H9 (cell line): ENCODE measurements at regions not wholly inside any gene's neighbourhood (a gene's known extent, or its start where the extent isn't known, plus 50 kb on each side); places are given as distances from the start of the nearest gene placed in this dataset.

Source experiments
- DNase-seq: peaks from one replicate; pipeline ENCODE4 v3.0.0-alpha.2; 2017
- H2AFZ ChIP-seq: one replicate; pipeline ENCODE4 v1.6.1; 2013; ENCODE audit warnings: mild to moderate bottlenecking, low read length, control low read depth, moderate library complexity
- H2AK5ac ChIP-seq: 2 replicates; pipeline ENCODE4 v1.6.1; 2013; ENCODE audit warnings: low read length, control low read depth, mixed read lengths; ENCODE audit not compliant: insufficient read length
- H2BK120ac ChIP-seq: one replicate; pipeline ENCODE4 v1.6.1; 2013; ENCODE audit warnings: low read depth, mild to moderate bottlenecking, low read length, control low read depth, inconsistent platforms; ENCODE audit not compliant: poor library complexity, severe bottlenecking
- H2BK12ac ChIP-seq: 2 replicates; pipeline ENCODE4 v1.6.1; 2013; ENCODE audit warnings: low read length, control low read depth, mixed read lengths, low read depth; ENCODE audit not compliant: insufficient read length
- H2BK15ac ChIP-seq: 2 replicates; pipeline ENCODE4 v1.6.1; 2013; ENCODE audit warnings: low read depth, low read length, control low read depth
- H2BK20ac ChIP-seq: one replicate; pipeline ENCODE4 v1.6.1; 2013; ENCODE audit warnings: low read depth, mild to moderate bottlenecking, low read length, control low read depth, inconsistent platforms; ENCODE audit not compliant: poor library complexity, severe bottlenecking
- H2BK5ac ChIP-seq: 2 replicates; pipeline ENCODE4 v1.6.1; 2013; ENCODE audit warnings: low read length, control low read depth, mixed read lengths; ENCODE audit not compliant: insufficient read length
- H3K14ac ChIP-seq: 2 replicates; pipeline ENCODE4 v1.6.1; 2013; ENCODE audit warnings: low read length, control low read depth; ENCODE audit not compliant: insufficient read depth
- H3K18ac ChIP-seq: 2 replicates; pipeline ENCODE4 v1.6.1; 2013; ENCODE audit warnings: low read depth, mild to moderate bottlenecking, mixed read lengths, low read length, control low read depth; ENCODE audit not compliant: insufficient read length
- H3K23ac ChIP-seq: 2 replicates; pipeline ENCODE4 v1.6.1; 2013; ENCODE audit warnings: low read length, control low read depth, mixed read lengths, low read depth; ENCODE audit not compliant: insufficient read length
- H3K23me2 ChIP-seq: 2 replicates; pipeline ENCODE4 v1.6.1; 2013; ENCODE audit warnings: low read depth, mild to moderate bottlenecking, mixed read lengths, low read length, control low read depth; ENCODE audit not compliant: insufficient read length, poor library complexity, severe bottlenecking
- H3K27ac ChIP-seq: 2 replicates; pipeline ENCODE4 v1.5.1; 2013; ENCODE audit warnings: low read length, control low read depth, mixed read lengths, low read depth; ENCODE audit not compliant: insufficient read length
- H3K27me3 ChIP-seq: 2 replicates; pipeline ENCODE4 v1.6.1; 2013; ENCODE audit warnings: low read length, control low read depth, inconsistent platforms; ENCODE audit not compliant: insufficient read depth
- H3K4ac ChIP-seq: 2 replicates; pipeline ENCODE4 v1.6.1; 2013; ENCODE audit warnings: low read depth, mild to moderate bottlenecking, control low read depth, inconsistent platforms, low read length, moderate library complexity
- H3K4me1 ChIP-seq: 2 replicates; pipeline ENCODE4 v1.6.1; 2013; ENCODE audit warnings: low read length, control low read depth, inconsistent platforms; ENCODE audit not compliant: insufficient read depth
- H3K4me2 ChIP-seq: 2 replicates; pipeline ENCODE4 v1.6.1; 2013; ENCODE audit warnings: low read length, control low read depth, mixed read lengths; ENCODE audit not compliant: insufficient read length, insufficient read depth
- H3K56ac ChIP-seq: 2 replicates; pipeline ENCODE4 v1.6.1; 2013; ENCODE audit warnings: low read depth, mild to moderate bottlenecking, mixed read lengths, low read length, control low read depth; ENCODE audit not compliant: insufficient read length
- H3K79me1 ChIP-seq: 2 replicates; pipeline ENCODE4 v1.6.1; 2013; ENCODE audit warnings: low read depth, mild to moderate bottlenecking, moderate library complexity, low read length, control low read depth, inconsistent platforms; ENCODE audit not compliant: insufficient read depth, poor library complexity, severe bottlenecking
- H3K79me2 ChIP-seq: 2 replicates; pipeline ENCODE4 v1.6.1; 2013; ENCODE audit warnings: low read length, control low read depth, inconsistent platforms; ENCODE audit not compliant: insufficient read depth
- H3K9ac ChIP-seq: 2 replicates; pipeline ENCODE4 v1.6.1; 2013; ENCODE audit warnings: low read length, control low read depth, mixed read lengths; ENCODE audit not compliant: insufficient read length; ENCODE audit errors: extremely low read depth
- H3K9me3 ChIP-seq: one replicate; pipeline ENCODE4 v1.6.1; 2013; ENCODE audit warnings: low read depth, low read length, inconsistent platforms; ENCODE audit not compliant: control insufficient read depth
- H3T11ph ChIP-seq: one replicate; pipeline ENCODE4 v1.6.1; 2013; ENCODE audit warnings: mild to moderate bottlenecking, low read length, control low read depth, inconsistent platforms
- H4K20me1 ChIP-seq: one replicate; pipeline ENCODE4 v1.6.1; 2013; ENCODE audit not compliant: control insufficient read depth, insufficient read length, insufficient read depth
- H4K5ac ChIP-seq: 2 replicates; pipeline ENCODE4 v1.6.1; 2013; ENCODE audit warnings: low read depth, mild to moderate bottlenecking, mixed read lengths, low read length, control low read depth; ENCODE audit not compliant: insufficient read length
- H4K8ac ChIP-seq: replicated peaks from 2 replicates; pipeline ENCODE4 v1.6.1; 2013; ENCODE audit warnings: low read length, control low read depth, mixed read lengths, low read depth; ENCODE audit not compliant: insufficient read length
- H4K91ac ChIP-seq: 2 replicates; pipeline ENCODE4 v1.6.1; 2013; ENCODE audit warnings: low read depth, mild to moderate bottlenecking, moderate library complexity, mixed read lengths, low read length, control low read depth; ENCODE audit not compliant: insufficient read length
- H3K27ac Mint-ChIP-seq, 3 experiments: 2 replicates in 2 of 3; 3 replicates in 1 of 3; pipeline ENCODE4 v1.8.0; 2020 to 2021; ENCODE audit warnings: mixed read lengths in 3 of 3, mild to moderate bottlenecking in 1 of 3, moderate library complexity in 1 of 3
- H3K27me3 Mint-ChIP-seq: 2 replicates; pipeline ENCODE4 v1.8.0; 2021; ENCODE audit warnings: low read depth, mild to moderate bottlenecking, moderate library complexity, mixed read lengths
- H3K36me3 Mint-ChIP-seq, 3 experiments: 2 replicates in 2 of 3; 3 replicates in 1 of 3; pipeline ENCODE4 v1.8.0; 2020 to 2021; ENCODE audit warnings: low read depth in 3 of 3, mixed read lengths in 3 of 3; ENCODE audit not compliant: insufficient read depth in 1 of 3
- H3K4me1 Mint-ChIP-seq, 2 experiments: 2 replicates each; pipeline ENCODE4 v1.8.0; 2020; ENCODE audit warnings: mixed read lengths in 2 of 2
- H3K4me3 Mint-ChIP-seq, 2 experiments: 2 replicates in 1 of 2; 3 replicates in 1 of 2; pipeline ENCODE4 v1.8.0; 2020 to 2021; ENCODE audit warnings: mild to moderate bottlenecking in 2 of 2, mixed read lengths in 2 of 2, moderate library complexity in 1 of 2
- H3K9me3 Mint-ChIP-seq, 2 experiments: 2 replicates in 1 of 2; 3 replicates in 1 of 2; pipeline ENCODE4 v1.8.0; 2020; ENCODE audit warnings: mild to moderate bottlenecking in 2 of 2, mixed read lengths in 2 of 2, moderate library complexity in 1 of 2
- CTCF ChIP-seq: fragments of 200-600 bp; sonication (generic); conservative IDR thresholded peaks from 3 replicates; pipeline ENCODE4 v1.8.0; 2021; ENCODE audit warnings: antibody characterized with exemption, mild to moderate bottlenecking
- WGBS: extraction: QIAGEN DNeasy Blood & Tissue Kit; methylation state at CpG from one replicate; pipeline ENCODE4 v1.1.7; 2013; ENCODE audit warnings: missing lambda C conversion rate, low lambda C conversion rate, mixed read lengths; ENCODE audit not compliant: insufficient read length; ENCODE audit errors: extremely low coverage; 5-methylcytosine and 5-hydroxymethylcytosine counted together

GRCh38 chr5:90201923-90202322 is 207.6 kb downstream of the CETN3 start:
- no CpG with 5 or more reads among the region's 3 CpGs for WGBS
- no peak overlapping the region for H2AFZ ChIP-seq
- no peak overlapping the region for H2BK120ac ChIP-seq
- no peaks in the 10 kb centered on the region for H4K20me1 ChIP-seq
- H3K4me1 Mint-ChIP-seq = peaks cover 0 to 11% of the 10 kb centered on the region in 2 experiments
- no peak for TF ChIP-seq CTCF
- no peak overlapping the region for H2BK20ac ChIP-seq
- peaks cover 5 to 8% of the 10 kb centered on the region in 2 experiments; a peak in 4 of 5 replicates for H3K9me3 Mint-ChIP-seq
- no peaks in the 10 kb centered on the region for H3K27me3 Mint-ChIP-seq
- no peak for DNase-seq
- no peaks in the 10 kb centered on the region for H3K79me2 ChIP-seq
- H3K14ac ChIP-seq = no peak overlapping the region
- H3K4me2 ChIP-seq = no peak overlapping the region
- no peaks in the 10 kb centered on the region for H3K4me1 ChIP-seq
- H3K9ac ChIP-seq = no peak overlapping the region
- no peaks in the 10 kb centered on the region for H3K27me3 ChIP-seq
- H4K5ac ChIP-seq = no peak overlapping the region
- H4K8ac ChIP-seq = no peak overlapping the region
- no peak overlapping the region for H3T11ph ChIP-seq
- H3K27ac Mint-ChIP-seq = no peak overlapping the region
- no peak overlapping the region for H3K4ac ChIP-seq
- H3K27ac ChIP-seq = no peak overlapping the region
- H4K91ac ChIP-seq = no peak overlapping the region
- H2BK12ac ChIP-seq = no peak overlapping the region
- peaks cover 0 to 12% (median 9%) of the 10 kb centered on the region in 3 experiments; a peak in 4 of 7 replicates for H3K36me3 Mint-ChIP-seq
- H3K23ac ChIP-seq = no peak overlapping the region
- H3K56ac ChIP-seq = no peak overlapping the region
- no peak overlapping the region for H3K18ac ChIP-seq
- H2BK5ac ChIP-seq = no peak overlapping the region
- H3K9me3 ChIP-seq = no peaks in the 10 kb centered on the region
- no peaks in the 10 kb centered on the region for H3K23me2 ChIP-seq
- no peak overlapping the region for H2AK5ac ChIP-seq
- H3K4me3 Mint-ChIP-seq = no peak overlapping the region
- no peak overlapping the region for H2BK15ac ChIP-seq
- no peaks in the 10 kb centered on the region for H3K79me1 ChIP-seq
